AG20443 (cell line): ENCODE measurements at regions not wholly inside any gene's neighbourhood (a gene's known extent, or its start where the extent isn't known, plus 50 kb on each side); places are given as distances from the start of the nearest gene placed in this dataset.
"Not testable (repeated sequence)": the region's sequence is repeated elsewhere in the genome, so short reads cannot be mapped to it uniquely, and the experiment has no call there.

ENCODE experiments used
- DNase-seq: peaks from one replicate; pipeline ENCODE4 v3.0.0; 2012; ENCODE audit warnings: low spot score, mixed read lengths

DNA sequence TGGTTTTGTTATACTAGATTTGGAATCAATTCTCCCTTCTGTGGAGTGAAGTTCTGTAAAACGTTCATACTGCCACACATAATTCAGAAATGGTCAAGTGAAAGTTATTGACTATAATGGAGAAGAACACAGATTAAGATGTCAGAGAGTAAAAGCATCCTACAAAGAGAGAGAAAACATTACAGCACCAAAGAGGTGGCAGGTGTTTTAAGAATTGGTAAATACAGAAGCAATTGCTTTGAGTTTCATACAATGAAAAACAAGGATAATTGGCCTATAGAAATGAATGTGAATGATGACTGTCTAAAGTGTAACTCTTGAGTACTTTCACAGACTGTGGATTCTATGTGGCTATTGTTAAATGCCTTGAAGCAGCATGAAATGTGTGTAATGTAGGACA, 435.6 kb upstream of the SMIM31 start:
- no peak for DNase-seq

DNA sequence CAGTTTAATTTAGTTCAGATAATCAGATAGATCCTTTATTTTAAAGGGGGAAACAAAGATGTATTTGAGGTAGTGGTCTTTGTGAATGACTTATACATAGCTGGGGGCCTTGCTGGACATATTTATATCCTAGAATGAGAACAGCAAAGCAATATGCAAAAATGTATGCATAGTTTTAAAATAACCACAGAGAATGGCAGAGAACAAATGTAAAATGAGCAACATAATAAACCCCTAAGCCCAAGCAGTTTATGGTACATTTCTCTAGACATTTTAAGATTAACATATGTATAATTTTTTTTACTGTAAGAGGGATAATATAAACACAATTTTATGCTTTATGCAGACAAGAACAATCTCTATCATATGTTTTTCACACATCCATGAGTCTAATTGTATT, 434.2 kb upstream of the SMIM31 start:
- no peak for DNase-seq

GRCh38 chr4:164320847-164321246, 433.1 kb upstream of the SMIM31 start:
- no peak for DNase-seq

DNA sequence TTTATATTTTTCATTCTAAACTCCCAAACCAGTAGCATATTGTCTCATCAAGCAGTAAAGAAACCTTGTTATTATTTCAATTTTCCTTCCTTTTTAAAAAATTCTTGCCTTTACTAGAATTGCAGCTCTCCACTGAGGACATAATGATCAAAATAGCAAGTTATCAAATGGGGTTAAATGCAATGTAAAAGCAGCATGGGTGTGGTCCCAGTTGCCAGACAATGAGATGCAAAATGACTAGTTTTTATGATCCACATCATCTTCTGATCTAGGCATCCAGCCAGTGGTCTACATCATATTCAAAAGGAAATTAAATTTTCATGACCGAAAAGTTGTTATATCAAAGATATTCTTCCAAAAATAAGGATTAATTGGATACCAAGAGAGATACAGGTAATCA, 427.9 kb upstream of the SMIM31 start:
- no peak for DNase-seq

DNA sequence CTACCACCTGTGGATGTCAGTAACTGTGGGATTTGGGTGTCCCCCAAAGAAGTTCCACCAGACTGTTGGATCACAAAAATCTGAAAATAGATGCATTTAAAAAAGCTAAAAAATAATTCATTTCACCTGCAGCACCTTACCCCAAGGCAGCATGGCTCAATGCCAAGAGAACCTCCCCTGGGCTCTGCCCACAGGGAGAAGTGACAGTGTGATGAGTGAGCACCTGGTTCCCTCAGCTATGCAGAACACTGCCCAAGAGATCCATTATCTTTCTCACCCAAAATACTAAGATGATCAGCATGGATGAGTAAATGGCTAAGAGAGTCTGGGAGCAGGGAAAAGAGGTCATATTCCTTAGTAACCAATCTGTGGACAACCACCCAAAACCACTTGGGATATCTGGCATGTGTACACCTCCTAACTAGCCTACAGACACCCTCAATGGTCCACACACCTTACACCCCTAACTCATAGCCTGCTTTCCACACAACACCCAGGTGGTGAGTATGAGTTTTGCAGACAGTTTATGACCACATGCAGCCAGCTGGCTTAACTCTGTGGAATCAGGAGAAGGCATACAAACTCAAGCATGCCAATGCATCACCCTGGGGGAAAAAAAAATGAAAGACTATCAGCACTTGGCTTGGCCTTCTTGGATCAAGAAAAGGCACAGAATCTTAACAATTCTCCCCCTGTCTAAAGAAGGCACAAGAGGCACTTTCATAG, 416.5 kb upstream of the SMIM31 start:
- DNase-seq, result no peak

- no peak for DNase-seq
Measured at GRCh38 chr4:164343472-164343976, 410.4 kb upstream of the SMIM31 start.

DNA sequence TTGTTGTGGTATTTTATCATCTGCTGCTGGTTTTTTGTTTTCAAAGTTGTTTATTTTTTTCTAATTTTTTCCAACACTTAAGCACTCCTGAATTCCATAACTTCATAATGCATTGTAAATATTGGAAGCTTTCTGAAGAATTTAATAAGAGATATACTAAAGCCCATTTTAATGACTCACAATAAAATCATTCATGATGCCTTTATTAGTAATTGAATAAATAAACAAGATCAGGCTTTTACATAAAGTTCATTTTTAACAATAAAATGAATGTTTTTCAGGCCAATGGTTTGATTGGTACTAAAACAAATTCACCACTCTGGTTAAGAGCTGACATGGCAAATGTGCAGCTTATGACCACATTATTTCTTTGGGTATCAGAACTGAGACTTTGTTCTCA, 408.2 kb upstream of the SMIM31 start:
- DNase-seq, result no peak

DNA sequence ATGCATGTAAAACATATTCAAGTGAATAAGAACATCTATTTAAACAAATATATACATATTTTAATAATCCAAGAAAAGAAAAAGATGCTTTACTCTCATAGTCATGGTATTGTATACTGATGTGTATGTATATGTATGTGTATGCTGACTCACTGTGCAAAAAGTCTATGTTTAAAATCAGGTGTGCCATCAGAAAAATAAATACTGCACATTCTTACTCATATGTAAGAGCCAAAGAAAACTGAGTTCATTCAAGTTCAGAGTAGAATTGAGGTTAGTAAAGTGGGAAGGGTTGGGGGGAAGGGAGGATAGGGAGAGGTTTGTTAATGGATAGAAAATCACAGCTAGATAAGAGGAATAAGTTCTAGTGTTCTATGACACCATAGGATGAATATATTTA, 403.9 kb upstream of the SMIM31 start:
- no peak for DNase-seq

GRCh38 chr4:164350716-164351115, 403.2 kb upstream of the SMIM31 start:
- not testable (repeated sequence) for DNase-seq

- no peak for DNase-seq
Measured at GRCh38 chr4:164357957-164358356, 396.0 kb upstream of the SMIM31 start.

DNA sequence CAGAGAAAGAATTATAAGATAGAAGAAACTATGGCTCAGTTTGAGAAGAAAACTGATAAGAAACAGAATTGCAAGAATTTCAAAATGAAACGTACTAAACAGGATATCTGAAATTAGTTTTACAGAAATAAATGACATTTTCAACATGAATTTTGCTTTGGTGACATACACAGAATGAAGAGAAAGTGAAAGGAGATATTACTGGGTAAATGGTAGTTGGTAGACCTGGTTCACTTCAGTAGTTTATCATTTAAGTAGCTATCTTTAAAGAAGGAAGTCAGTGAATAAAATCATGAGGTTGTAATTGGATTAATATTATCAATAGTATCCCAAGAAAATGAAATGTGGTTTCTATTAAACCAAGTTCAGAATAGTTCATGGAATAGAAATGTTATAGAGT, 395.5 kb upstream of the SMIM31 start:
- no peak for DNase-seq

DNA sequence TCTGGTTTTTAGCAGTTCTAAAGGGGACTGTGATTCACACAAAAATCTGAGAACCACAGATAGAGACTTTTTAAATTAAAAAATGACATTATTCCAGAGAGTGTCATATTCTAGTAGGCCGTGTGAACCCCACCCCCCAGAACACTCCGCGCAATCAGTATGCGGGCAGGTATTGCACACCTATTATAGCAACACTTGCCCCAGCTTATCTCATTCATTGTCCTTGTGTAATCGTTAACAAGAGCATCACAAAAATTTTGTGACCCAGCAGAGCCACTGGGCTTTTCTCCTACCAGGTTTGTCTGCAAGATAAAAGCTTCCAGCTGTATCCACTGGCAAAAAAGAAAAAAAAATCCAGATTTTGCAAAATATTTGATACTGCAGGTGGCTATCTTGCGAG, 394.1 kb upstream of the SMIM31 start:
- no peak for DNase-seq

GRCh38 chr4:164368894-164369293, 385.0 kb upstream of the SMIM31 start:
- DNase-seq, result no peak

DNA sequence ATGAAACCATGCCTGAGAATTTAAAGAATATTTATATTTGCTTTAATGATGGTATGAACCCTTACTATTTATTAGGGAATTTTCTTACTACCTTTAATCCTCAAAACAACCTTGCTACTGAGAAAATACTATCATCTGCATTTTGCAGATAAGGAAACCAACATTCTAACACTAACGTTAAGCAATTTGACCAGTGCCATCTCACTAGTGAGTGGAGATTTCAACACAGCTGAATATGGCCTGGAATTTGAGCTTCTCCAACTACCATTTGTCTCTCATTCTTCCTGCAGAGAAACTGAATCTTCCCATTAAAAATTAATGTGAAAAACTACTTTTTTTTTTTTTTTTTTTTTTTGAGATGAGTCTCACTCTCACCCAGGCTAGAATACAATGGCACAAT, 380.9 kb upstream of the SMIM31 start:
- DNase-seq, result no peak

DNA sequence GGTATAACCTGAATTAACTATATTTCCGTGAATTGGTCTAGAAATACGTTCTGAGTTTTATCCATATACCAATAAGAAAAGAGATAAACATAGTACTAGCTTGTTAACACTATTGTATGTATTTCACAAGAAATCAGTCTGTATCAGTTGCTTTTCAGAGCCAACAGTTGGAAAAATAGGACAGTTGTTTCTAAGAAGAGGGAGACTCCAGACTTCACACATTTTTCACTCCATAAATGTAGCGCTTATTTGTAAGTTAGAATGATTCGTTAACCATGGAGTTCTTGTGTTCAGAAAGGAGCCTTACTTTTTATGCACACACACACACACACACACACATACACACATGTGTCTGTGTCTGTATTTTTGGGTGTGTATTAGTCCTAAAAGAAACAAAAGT, 376.7 kb upstream of the SMIM31 start:
- DNase-seq, result no peak

DNA sequence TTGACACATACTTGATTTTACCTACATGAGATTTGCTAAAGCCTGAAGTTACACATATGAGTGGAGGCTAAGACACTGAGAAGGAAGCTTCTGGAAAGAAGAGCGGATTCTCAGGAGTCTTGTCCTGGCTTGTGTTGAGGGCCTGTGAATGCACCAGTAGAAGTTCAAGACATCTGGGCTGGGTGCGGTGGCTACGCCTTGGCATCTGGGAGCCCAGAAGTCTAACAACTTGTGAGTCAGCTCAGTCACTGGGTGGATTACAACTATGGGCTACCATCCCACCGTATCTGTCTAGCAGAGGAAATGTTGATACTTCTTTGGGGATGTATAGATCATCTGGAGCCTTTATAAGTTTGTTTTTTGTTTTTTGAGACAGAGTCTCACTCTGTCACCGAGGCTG, 375.6 kb upstream of the SMIM31 start:
- no peak for DNase-seq

DNA sequence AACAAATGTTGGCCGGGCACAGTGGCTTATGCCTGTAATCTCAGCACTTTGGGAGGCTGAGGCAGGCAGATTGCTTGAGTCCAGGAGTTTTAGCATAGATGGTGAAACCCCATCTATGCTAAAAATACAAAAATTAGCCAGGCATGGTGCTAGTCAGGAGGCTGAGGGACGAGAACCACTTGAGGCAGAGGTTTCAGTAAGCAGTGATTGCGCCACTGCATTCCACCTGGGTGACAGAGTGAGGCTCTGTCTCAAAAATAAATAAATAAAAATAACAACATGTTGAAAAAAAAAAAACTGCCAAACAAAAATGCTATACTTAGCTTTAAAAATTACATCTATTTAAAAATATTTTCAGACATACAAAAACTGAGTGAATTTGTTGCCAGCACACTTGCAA, 374.2 kb upstream of the SMIM31 start:
- no peak for DNase-seq

- DNase-seq, result no peak
Measured at GRCh38 chr4:164381859-164382258, 372.1 kb upstream of the SMIM31 start.

GRCh38 chr4:164383058-164383357, 370.9 kb upstream of the SMIM31 start:
- no peak for DNase-seq

DNA sequence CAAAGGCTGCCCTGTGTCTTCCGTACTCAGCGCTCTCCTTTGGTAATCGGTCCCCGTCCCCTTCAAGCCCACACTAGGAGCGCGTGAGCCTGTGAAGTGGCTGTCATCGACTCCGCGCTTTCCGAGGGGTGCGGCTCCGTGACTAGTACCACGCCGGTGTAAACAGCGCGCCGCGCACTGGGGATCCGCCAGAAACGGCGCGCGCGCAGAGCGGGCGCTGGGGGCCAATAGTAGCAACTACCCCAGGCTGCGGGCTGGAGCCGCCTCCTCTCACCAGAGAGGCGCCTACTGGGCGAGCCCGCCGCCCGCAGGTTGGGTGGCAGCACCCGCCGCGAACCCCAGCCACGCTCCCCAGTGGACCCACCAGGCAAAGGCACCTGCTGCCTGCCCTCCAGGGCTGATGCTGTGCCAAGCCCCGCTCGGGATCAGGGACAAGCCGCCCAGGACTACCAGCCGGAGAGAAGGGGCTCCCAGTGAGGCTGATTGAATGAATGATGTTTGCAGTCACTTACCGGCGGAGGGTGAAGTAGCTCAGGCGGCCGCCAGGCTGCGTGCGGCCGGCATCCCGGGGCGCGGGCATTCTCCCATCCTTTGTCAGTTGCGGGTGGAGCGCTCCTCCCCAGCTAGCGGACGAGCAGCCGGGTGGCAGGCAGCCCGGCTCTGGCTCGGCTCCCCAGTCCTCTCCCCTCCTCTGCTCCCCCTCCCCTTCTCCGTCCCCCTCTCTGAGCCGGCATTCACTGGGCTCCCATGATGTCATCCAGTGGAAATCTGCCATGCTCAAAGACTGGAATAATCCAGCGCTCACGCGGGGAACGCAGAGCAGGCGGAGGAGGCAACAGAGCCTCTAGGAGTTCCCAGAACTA, 370.3 kb upstream of the SMIM31 start:
- peak; percentile 29 for DNase-seq

GRCh38 chr4:164384416-164384815, 369.5 kb upstream of the SMIM31 start:
- DNase-seq, result no peak

DNA sequence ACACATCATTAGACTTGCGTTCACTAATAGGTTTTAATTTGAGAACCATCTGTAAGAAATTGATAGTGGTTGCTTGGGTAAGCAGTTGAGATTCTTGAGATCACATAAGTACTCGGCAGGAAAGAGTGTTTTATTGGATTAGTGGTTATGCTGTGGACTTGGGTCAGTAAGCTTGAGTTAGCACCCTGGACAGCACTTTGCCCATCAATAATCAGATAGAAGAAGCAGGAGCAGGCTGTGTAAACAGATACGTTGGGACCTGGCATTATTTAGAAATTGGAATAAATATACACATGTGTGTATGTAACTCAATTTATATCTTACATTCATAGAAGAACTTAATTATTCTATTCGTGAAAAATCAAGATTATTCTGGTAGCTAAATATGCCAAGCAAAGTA, 357.5 kb upstream of the SMIM31 start:
- DNase-seq, result no peak

GRCh38 chr4:164402554-164402953, 351.4 kb upstream of the SMIM31 start:
- no peak for DNase-seq

DNA sequence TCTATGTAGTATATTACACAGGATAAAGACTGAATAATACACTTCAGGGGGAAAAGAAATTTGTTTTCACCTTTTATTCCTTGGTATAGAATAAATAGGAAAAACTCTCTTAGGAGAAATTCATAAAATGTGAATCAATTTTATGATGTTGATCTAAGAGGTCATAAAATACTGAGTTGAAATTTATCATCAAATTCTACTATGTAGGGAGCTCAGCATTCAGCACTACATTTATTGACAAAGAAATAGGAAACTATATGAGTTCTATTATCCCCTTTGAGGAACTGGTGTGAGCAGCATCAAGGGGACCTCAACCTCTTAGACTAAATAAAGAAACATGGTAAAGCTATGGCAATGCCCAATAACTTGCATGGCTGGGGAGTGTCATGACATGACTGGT, 348.2 kb upstream of the SMIM31 start:
- no peak for DNase-seq
